ENCODE measurements at regions not wholly inside any gene's neighbourhood (a gene's known extent, or its start where the extent isn't known, plus 50 kb on each side); places are given as distances from the start of the nearest gene placed in this dataset.
"Not testable (repeated sequence)": the region's sequence is repeated elsewhere in the genome, so short reads cannot be mapped to it uniquely, and the experiment has no call there.

DNA sequence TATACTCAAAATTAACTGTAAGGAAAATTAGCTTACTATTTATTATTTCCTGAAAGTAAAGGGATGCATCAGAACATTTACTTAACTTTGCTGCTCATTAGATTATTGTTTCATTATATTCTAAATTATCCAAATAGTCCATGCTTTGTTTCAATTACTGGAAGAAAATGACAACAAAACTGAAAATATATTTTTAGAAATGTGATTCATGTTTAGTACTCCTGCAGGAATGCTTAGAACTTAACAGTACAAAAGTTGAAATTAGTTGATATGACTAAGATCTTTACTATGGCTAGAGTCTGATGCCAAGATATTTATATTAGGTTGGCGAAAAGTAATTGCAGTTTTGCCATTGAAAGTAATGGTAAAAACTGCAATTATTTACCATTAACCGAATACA lies 660.5 kb upstream of the PABPC4L start:
- no peak for DNase-seq

DNA sequence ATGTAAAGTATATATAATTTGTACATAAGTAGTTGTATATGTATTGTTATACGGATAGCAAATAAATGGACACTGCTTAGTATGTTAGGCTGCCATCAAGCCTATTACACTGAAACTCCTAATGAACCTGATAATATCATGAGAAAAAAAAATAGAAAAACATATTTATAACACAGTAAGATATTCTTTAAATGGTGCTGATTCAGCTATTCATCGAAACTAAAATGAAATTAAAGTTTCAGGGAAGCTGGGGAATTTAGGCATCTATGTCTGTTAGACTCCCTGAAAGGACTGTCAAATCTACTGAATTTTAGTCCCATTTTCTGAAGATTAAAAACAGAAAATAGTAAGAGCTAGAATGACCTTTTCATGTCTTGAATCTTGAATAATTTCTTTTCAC lies 647.1 kb upstream of the PABPC4L start:
- DNase-seq, result no peak

DNA sequence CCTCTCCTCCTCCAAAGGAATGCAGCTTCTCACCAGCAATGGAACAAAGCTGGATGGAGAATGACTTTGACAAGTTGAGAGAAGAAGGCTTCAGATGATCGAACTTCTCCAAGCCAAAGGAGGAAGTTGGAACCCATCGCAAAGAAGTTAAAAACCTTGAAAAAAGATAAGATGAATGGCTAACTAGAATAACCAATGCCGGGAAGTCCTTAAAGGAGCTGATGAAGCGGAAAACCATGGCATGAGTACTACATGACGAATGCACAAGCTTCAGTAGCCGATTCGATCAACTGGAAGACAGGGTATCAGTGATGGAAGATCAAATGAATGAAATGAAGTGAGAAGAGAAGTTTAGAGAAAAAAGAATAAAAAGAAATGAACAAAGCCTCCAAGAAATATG lies 629.2 kb upstream of the PABPC4L start:
- DNase-seq, result not testable (repeated sequence)

DNA sequence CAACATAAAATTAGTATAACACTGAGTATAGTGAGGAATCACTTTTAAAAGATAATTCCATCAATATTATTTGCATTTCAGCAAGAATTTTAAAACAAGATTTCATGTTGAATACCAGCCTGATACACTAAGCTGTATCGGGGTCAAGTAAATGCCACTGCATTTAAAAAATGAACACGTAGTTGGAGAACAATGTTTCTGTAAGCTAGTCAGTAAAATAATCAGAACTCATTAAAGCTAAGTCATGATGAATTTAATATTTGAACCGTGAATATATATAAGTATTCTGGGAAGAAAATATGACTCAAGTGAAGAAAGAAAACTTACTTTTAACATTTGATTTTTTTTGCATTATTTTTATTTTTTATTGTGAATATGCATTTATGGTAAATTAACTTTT lies 611.0 kb upstream of the PABPC4L start:
- DNase-seq, result no peak

DNA sequence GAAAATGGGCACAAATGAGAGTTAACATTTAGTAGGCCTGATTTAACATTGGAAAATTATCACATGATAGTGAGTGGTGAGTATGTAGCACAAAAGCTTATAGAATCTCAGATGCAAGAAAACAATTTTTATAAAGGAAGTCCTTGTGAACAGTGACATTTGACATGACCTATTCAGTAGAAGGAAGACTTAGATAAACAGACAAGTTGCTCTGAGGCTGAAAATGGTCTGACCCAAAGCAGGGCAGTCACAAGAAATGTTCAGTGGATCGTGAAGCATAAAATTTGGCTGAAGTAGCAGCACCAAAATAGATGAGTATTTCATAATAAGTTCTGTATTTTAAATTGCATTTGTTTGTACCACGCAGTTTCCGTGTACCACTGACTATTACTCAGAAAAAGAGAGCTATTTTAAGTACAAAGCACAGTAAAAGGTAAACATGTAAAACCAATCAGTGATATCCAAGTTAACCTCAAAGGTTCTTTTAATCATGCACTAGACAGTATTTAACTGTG lies 605.7 kb upstream of the PABPC4L start:
- no peak for DNase-seq

DNA sequence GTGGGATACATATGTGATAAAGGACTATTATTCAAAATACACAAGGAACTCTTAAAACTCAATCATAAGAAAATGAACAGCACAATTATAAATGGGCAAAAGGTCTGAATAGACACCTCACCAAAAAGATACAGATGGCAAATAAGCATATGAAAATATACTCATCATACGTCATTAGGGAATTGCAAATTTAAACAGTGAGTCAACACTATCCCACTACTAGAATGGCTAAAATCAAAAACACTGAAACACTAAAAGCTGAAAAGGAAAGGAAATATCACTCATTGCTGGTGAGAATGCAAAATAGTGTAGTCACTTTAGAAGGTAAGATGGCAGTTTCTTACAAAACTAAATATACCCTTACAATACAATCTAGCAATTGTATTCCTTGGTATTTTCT lies 597.0 kb upstream of the PABPC4L start:
- DNase-seq, result no peak

DNA sequence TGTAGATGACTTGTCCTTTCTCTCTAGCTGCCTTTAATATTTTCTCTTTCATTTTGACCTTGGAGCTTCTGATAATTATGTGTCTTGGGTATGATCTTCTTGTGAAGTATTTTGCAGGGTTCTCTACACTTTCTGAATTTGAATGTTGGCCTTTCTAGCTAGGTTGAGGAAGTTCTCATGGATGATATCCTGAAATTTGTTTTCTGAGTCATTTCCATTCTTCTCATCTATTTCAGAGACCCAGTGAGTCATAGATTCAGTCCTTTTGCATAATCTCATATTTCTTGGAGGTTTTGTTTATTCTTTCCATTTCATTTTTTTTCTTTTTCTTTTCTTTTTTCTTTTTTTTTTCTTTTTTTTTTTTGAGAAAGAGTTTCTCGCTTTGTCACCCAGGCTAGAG lies 585.7 kb upstream of the PABPC4L start:
- no peak for DNase-seq

DNA sequence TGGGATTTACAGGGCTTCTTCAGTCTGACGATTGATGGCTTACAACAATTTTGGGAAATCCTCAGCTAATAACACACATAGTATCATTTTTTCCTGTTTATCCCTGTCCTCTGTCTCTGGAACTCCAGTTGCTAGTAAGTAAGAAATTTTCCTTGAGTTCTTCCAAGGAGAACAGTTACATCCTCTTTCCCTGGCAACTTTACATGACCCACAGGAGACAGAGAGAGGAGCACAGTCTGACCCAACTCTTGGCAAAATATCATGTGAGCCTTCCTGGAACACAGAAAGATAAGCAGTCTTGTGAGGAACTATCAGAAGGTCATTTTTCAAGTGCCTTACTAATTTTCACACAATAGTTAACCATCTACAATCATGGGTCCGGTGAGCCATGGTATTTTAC lies 578.7 kb upstream of the PABPC4L start:
- no peak for DNase-seq

DNA sequence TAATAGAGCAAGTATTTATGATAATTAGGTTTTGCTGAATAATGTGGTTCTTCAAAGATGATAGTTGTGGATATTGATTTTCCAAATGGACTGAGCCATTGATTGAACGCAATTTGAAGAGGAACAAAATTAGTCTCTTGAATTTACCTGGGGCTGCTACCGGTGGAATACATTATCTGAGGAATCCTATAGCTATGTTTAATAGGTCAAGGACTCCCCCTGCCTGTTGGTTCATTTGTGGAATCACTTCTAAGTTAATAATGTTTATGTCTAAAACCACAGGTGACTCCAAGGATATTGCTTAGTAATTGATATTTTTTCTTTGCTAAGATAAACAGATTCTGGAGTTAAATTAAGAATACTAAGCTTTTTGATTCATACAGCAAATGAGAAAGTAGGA lies 576.0 kb upstream of the PABPC4L start:
- peak; percentile 10 for DNase-seq

DNA sequence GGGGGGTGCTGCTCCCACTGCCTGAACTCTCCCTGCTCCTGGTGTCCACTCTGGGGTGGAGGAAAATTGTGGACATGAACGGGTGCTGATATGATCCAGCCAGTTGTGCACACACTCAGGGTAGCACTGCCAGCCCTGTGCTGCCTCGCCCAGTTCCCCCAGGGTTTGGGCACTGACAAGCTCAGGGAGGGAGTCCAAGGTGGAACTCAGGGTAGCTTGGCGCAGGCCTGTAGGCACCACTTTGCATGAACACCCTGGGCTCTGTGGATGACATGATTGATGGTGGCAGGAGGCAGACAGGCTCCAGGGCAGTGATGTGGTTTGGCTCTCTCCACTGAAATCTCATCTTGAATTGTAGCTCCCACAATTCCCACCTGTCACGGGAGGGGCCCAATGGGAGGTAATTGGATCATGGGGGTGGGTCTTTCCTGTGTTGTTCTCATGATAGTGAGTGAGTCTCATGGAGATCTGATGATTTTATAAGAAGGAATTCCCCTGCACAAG lies 572.0 kb upstream of the PABPC4L start:
- no peak for DNase-seq

DNA sequence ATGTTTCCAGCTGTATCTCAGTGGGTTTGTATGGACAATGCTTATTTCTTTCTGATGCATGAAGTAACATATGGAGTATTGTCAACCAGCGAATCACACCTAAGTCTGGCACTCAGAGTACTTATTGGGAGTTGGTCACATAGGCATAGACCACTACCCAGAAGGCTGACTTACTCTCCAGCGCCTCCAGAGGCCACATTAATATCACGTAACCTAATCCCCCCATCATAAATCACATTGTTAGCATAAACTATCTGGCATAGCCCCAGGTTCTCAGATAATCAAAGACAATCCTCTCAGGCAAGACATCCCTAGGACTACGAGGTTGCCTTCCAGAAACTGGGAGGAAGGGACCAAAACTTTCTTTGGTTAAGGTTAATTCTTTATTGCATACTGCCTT lies 560.5 kb upstream of the PABPC4L start:
- DNase-seq, result no peak

DNA sequence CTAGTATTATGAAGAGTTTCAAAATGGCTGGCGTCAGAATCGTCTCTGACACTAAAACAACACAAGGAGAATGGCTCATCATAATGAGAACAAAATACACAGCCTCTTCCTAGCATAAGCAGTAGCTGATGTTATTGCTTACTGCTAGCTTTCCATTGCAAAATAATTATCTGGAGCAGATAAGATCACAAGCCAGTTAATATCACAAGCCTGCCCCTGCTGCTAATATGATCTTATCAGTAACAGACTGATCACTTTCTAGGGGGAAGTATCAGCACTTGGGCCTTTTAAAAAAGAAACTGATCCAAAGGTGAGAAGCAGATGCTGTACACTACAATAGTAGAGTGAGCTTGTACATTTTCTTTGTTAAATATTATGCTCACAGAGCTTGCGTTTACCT lies 554.8 kb upstream of the PABPC4L start:
- no peak for DNase-seq

DNA sequence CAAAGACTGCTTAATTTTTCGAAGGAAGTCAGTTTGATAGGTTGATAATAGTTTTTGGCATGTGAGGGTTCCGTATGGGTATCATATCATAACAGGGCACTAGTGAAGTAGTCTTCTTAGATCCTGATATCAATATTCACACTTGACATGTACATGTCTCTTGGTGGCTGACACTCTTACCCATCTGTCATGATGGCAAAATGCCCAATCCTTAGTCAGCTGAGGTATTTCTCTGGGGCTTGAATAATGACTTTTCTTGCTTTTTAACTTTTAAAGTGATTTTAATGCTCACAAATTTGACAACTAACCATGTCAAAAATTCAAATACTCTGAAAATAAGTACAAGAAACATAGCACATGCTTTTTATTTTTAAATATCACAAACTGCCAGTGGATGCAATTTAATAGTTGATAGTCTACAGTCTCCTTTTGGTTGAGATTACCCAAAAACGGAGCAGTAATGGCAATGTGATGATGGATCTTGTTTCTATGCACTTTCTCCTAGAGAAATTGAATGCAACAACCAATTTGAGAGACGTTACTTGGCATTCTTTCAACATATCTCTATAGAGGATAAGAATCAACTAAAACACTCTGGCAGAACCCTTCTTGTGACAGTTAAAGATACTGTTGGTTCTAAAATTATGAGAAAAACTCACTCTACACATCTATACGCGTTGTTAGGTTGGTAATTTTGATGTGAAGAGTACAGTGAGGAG lies 552.9 kb upstream of the PABPC4L start:
- no peak for DNase-seq

DNA sequence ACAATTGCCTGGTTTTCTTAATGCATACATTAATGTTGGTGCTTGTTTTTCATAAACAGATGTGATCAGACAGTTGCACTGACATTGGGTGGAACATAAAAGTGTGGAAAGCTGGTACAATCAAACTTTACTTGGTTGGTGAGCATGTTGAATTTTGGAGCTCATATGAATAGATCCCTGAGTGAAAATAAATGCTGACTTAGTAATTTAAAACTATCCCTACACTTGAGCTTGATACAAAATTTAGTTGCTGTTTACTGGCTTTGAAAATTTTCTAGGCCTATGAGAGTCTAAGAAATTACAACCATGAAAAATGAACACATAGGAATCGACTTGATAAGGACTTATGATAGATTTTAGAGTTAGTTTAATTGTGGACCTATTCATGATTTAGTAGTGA lies 551.8 kb upstream of the PABPC4L start:
- no peak for DNase-seq

DNA sequence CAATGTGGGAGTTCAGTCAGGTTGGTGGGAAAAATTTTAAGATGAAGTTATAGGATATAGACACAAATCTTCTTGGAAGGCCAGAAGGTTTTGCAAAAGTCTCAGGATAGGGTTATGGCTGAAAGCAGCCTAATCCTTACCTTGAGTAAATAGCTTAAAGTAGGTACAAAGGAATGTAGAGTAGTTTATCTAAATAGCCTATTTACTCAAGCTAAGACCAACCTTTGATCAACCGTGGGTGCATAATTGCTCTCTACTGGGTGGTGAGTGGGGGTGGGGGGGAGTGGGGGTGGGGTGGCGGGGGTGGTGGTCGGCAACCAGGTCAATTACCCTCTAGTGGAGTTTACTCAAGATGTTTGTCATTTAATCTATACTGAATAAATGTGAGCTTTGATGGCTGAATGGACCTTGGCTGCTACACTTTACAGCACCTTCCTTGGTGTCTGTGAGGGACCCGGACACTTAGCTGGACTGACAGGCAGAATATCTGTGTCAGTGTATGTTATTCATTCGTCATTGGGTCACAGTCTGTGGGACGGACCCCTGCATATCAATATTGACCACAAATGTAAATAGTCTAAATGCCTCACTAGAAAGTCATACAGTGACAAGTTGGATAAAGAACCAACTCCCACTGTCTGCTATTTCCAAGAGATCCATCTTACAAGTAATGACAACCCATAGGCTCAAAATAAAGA lies 545.7 kb upstream of the PABPC4L start:
- DNase-seq, result no peak

DNA sequence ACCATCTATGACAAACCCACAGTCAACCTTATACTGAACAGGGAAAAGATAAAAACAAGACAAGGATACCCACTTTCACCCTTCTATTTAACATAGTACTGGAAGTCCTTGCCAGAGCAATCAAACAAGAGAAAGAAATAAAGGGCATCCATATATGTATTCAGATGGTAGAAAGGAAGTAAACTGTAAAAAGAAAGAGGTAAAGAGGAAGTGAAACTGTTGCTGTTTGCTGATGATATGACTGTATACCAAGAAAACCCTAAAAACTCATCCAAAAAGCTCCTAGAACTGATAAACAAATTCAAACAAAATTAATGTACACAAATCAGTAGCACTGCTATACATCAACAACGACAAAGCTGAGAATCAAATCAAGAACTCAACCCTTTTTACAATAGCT lies 538.7 kb upstream of the PABPC4L start:
- no peak for DNase-seq

DNA sequence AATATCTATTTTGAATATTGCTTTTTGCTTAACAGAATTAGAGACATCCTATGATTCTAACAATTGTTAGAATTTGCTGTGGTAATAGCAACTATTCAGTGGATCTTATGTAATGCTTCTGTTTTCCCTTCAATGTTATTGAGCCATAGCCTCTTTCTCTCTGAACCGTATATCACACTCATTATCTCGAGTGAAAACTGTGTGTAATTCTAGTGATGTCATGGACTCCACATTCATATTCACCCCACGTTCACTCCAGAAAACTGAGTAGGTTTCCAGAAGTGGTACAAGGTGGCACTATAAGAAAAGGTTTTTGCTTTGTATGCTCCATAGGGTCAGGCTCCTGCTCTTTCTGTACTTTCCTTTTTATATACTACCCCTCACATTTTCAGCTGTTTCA lies 534.3 kb upstream of the PABPC4L start:
- DNase-seq, result no peak

DNA sequence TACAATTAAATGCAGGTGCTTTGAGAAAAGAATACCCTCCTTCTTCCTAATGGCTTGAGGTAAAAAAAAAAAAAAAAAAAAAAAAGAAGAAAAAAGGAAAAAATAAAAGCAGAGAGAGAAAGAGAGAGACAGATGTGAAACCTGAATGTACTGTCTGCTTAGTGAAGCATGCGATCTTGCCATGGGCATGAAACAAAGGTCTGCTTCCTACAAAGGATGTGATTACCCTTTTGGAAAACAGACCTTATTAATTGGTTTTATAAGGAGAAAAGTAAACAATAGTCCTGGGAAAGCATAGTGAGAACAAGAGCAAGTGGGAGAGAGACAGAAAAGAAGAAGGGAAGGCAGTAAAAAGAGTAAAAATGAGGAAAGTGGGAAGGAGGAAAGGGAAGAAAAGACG lies 526.1 kb upstream of the PABPC4L start:
- no peak for DNase-seq

DNA sequence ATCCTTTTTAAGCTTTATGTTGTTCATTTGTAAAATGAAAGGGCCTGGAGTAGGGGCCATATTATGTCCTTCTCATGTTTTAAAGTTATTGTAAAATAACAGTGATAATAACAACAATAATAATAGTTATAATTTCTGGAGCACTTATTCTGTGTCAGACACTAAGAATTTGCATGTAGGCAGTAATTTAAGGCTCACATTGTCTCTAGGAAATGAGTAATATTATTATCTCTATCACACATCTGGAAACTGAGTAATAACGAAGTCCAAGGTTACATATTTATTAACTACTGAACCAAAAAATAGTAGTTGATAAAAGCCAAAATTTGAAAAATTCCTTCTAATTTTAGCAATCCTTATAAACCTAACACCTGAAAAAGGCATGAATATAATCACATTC lies 520.7 kb upstream of the PABPC4L start:
- DNase-seq, result no peak

DNA sequence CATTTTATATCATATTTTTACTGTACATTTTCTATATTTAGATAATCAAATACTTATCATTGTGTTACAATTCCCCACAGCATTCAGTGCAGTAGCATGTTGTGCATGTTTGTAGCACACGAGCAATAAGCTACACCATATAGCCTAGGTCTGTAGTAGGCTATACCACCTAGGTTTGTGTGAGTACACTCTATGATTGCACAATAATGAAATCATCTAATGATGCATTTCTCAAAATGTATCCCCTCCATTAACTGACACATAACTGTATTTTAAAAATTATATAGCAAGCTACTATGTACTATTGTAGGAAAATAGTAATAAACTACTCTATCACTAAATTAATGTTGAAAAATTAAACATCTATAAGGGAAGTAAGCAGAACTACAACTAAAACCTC lies 518.4 kb upstream of the PABPC4L start:
- no peak for DNase-seq

DNA sequence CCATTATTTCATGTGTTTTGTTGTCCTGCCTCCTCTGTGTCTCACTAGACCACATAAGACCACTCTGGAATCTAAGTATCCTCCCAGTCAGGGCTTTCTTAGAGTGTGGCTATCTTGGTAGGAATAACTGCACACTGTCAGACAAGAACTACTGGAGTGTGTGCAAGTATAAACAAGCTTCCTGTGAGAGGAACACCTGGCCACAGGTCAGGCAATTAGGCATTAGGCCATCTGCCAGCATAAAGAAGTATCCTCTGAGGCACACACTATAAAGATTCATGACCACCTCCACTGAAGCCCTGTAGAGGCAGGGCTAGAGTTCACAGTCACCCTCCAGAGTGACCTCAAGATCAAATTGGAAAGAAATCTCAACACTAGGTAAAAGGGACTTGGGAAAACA lies 507.0 kb upstream of the PABPC4L start:
- no peak for DNase-seq

DNA sequence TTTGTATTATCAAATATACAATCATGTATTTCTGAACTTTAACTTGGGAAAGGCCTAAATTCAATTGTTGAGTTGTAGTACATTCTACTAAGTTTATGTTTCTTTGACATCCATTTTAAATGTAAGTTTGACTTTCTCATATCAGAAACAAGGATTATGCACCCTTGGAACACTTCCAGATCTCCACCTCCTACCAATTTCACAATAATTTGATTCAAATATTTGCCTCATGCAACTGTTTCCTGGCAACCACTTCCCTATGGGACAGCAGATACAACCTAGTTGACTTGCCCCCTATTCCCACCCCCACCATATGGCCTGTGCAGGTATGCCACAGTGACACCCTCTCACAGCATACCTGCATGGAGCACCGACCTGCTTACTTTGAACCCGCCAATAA lies 506.4 kb upstream of the PABPC4L start:
- no peak for DNase-seq

DNA sequence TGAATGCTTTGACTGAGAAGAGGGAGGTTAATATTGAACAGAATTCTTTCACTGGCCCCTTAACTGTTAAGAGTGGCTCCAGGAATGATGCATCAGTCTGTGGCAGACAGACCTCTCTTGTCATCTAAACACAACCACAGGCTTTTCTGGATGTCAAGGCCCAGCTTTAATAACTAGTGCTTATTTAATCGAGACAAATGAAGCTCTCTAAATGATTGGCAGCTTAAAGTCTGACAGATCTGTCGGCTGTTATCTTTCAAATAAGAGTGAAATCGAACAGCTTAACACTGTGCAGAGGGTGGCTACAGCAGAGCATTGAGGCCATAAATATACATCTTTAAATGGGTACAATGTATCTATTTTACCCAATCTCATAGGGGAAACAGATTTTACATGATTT lies 500.8 kb upstream of the PABPC4L start:
- DNase-seq, result no peak

DNA sequence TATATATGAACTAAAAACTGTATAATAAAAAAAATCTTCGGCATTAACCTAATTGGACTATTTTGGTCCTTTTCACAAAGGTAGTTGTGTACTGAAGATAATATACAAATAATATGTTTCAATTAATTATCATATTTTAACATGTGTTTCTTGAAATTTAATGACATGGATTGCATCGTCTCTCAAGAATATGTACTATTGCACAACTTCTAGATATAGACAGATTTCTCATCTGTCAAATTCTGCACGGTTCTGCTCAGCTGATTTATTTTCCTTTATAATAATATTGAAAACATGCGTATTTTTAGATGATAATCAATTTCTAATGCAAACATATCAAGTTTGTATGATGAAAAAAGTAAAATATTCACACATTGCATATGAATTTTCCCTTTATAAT lies 498.7 kb upstream of the PABPC4L start:
- DNase-seq, result no peak

DNA sequence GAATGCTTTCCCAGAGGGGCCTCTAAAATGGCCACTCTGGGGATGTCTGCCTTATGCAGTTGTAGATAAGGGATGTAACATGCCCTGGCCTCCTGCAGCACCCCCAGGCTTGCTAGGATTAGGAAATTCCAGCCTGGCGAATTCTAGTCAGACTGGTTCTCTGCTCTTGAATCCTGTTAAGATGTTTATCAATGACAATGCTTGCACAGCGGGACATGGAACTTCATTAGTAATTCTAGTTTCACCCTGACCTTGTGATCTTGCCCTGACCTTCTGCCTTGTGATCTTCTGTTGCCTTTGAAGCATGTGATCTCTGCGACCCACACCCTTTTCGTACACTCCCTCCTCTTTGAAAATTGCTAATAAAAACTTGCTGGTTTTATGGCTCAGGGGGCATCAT lies 497.2 kb upstream of the PABPC4L start:
- DNase-seq, result not testable (repeated sequence)
